GM21526 (cell line): ENCODE measurements at regions not wholly inside any gene's neighbourhood (a gene's known extent, or its start where the extent isn't known, plus 50 kb on each side); places are given as distances from the start of the nearest gene placed in this dataset.
"Not testable (repeated sequence)": the region's sequence is repeated elsewhere in the genome, so short reads cannot be mapped to it uniquely, and the experiment has no call there.

Experiments used
- ATAC-seq: cut with Tn5 transposase; IDR thresholded peaks from one replicate; pipeline ENCODE4 v1.9.1; 2021; ENCODE audit warnings: moderate library complexity; ENCODE audit not compliant: unreplicated experiment, low FRiP score

GRCh38 chr7:115368998-115369397 lies 447.1 kb downstream of the MDFIC start:
- ATAC-seq = peak; percentile 67

GRCh38 chr7:115363916-115364315 lies 442.0 kb downstream of the MDFIC start:
- no peak for ATAC-seq

GRCh38 chr7:115359955-115360354 lies 438.1 kb downstream of the MDFIC start:
- ATAC-seq = no peak

GRCh38 chr7:115359119-115359518 lies 437.2 kb downstream of the MDFIC start:
- ATAC-seq = peak; percentile 74

GRCh38 chr7:115357703-115357999 lies 435.8 kb downstream of the MDFIC start:
- no peak for ATAC-seq

- ATAC-seq = no peak
Observed at GRCh38 chr7:115356999-115357702, 435.3 kb downstream of the MDFIC start.

GRCh38 chr7:115356139-115356746 lies 434.3 kb downstream of the MDFIC start:
- ATAC-seq = peak; percentile 55

- no peak for ATAC-seq
Observed at GRCh38 chr7:115354925-115355324, 433.0 kb downstream of the MDFIC start.

- ATAC-seq = no peak
Observed at GRCh38 chr7:115352375-115352774, 430.5 kb downstream of the MDFIC start.

GRCh38 chr7:115350764-115351163 lies 428.9 kb downstream of the MDFIC start:
- ATAC-seq = no peak

GRCh38 chr7:115349635-115350034 lies 427.7 kb downstream of the MDFIC start:
- ATAC-seq = no peak

GRCh38 chr7:115346685-115347084 lies 424.8 kb downstream of the MDFIC start:
- no peak for ATAC-seq

- ATAC-seq = no peak
Observed at GRCh38 chr7:115340828-115341227, 418.9 kb downstream of the MDFIC start.

GRCh38 chr7:115338016-115338415 lies 416.1 kb downstream of the MDFIC start:
- ATAC-seq = no peak

GRCh38 chr7:115332691-115333090 lies 410.8 kb downstream of the MDFIC start:
- ATAC-seq = no peak

- no peak for ATAC-seq
Observed at GRCh38 chr7:115329006-115329405, 407.1 kb downstream of the MDFIC start.

GRCh38 chr7:115328018-115328417 lies 406.1 kb downstream of the MDFIC start:
- ATAC-seq = no peak

- no peak for ATAC-seq
Observed at GRCh38 chr7:115327326-115327725, 405.4 kb downstream of the MDFIC start.

GRCh38 chr7:115319541-115319940 lies 397.6 kb downstream of the MDFIC start:
- ATAC-seq = no peak

- ATAC-seq = not testable (repeated sequence)
Observed at GRCh38 chr7:115310316-115310715, 388.4 kb downstream of the MDFIC start.

- no peak for ATAC-seq
Observed at GRCh38 chr7:115306586-115306985, 384.7 kb downstream of the MDFIC start.

- no peak for ATAC-seq
Observed at GRCh38 chr7:115300231-115300870, 378.5 kb downstream of the MDFIC start.
